NCI-H526 treated with DMSO at 0.1 percent for 48 hours (cell line): ENCODE measurements at regions not wholly inside any gene's neighbourhood (a gene's known extent, or its start where the extent isn't known, plus 50 kb on each side); places are given as distances from the start of the nearest gene placed in this dataset.

Experiments used
- DNase-seq: peaks from one replicate; lab custom pipeline; 2025; lab: John Stamatoyannopoulos, UW

DNA sequence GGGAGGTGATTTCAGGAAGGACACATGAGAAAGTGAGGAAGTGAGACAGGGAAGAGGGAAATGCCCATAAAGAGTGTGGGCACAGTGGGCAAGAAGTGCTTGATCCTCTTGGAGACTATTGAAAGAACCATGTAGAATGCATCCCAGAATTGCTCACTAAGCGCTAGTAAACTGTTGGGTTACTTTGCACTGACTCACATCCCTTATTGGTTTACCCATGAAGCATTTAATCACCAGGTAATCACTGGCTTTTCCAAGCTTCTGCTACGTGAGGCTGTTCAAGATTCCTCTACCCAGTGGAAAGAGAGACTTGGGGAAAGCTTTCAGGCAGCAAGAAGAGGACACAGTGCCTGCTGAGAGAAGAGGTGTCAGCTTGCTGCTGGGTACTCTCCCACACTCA, 410.0 kb upstream of the JAG1 start:
- no peak for DNase-seq

DNA sequence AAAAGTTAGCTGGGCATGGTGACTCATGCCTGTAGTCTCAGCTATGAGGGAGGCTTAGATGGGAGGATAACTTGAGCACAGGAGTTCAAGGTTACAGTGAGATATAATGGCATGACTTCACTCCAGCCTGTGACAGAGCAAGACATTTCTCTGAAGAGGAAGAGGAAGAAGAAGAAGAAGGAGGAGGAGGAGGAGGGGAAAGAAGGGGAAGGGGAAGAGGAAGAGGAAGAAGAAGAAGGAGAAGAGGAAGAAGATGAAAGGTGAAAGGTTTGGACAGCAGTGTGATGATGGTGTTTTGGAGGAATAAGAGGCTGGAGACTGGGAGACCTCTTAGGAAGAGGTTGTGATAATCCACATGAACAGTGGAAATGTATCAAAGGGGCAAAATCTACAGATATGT, 410.7 kb upstream of the JAG1 start:
- DNase-seq = no peak

DNA sequence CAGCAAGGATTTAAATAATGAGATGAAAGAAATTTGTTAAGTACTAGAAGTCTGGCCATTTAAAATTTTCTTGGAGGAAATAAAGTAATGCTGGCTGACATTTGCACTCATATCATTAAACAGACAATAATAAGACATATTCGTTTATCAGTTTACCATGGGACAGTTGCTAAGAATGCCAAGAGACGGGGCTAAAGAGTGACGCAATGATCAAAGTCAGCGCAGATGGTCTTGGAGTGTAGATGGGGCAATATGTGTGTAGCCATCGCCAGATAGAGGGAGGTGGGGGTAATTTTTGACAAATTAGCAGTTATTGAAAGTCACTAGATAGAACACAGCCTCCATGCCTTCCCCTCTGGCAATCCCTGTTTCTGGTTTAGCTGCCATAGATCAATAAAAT, 413.2 kb upstream of the JAG1 start:
- no peak for DNase-seq

DNA sequence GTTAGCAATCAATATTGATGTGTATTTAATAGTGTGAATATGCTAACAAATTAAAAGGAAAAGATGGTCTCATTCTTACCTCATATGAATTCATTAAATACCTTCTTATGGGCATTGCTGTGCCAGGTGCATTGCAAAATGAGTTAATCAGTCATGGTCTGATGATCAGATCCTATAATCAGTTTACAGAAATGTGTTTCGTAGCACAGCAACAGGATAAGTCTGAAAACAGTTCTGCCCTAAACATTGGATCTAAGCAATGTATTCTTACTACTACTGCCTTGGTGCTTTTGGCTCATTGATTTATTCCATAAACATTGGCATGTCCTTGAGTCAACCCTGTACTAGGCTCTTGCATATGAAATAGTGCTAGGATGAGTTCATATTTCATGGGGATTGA, 417.0 kb upstream of the JAG1 start:
- DNase-seq = no peak

DNA sequence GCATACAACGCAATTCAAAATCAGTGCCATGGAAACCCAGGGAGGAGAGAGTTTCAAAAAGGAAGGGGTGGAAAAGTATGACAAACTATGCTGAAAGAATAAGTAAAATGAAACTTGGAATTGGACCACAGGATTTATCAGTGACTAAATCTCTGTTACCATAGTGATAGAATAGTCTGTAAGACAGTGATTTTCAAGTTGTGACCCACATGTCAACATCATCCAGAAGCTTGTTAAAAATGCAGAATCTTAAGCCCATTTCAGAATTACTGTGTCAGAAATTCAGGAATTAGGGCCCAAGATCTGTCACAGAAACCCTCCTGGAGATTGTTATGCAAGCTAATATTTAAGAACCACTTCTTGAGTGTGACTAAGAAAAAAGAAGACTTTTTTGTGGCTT, 417.7 kb upstream of the JAG1 start:
- no peak for DNase-seq

DNA sequence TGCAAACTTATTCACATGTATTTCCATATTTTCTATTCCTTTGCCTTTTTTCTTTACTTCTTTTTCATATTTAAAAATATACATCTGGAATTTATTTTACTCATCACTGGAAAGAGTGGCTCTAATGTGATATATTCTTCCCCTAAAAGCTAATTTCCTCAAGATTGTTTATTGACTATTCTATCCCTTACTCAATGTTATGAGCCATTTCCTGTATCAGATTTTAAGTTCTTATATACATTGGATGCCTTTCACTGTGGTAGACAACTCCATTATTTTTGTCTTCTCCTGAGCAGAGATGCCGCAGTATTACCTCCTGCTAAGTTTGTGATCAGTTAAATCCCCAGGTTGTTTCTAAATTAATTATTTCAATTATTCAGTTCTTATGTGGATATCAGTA, 418.4 kb upstream of the JAG1 start:
- no peak for DNase-seq

DNA sequence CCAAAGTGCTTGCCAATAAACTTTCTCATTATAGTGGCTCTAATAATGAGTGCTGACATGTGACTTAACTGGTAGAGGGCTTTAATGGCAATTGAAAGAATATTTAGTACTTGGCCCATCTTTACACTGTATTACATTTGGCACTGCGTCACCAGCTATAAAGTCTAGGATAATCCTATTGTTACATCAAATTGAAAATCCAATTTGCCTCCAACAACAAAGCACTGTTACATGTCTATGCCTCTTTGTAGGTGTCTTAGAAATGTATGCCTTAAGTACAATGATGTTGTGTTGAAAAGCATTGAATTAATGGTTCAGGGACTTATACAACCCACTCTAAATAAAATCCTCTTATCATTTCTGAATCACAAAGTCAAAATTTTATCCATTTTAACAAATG, 420.4 kb upstream of the JAG1 start:
- DNase-seq = no peak

DNA sequence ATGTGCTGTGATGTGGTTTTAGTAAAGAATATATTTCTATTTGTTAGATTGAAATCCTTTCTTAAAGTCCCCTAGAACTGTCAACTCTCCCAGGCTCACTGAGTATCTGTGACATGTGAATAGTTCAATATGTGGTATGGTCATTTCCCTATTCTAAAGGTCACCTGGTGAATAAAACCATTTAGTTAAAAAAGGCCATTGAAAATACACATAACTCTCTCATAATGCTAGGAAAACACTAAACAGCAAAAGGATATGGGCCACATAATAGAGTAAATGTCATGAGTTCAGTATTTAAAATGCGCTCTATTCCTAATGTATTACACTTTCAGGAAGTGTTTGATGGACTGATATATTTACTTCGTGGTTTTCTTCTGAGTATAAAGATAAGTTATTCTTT, 420.9 kb upstream of the JAG1 start:
- DNase-seq = no peak

DNA sequence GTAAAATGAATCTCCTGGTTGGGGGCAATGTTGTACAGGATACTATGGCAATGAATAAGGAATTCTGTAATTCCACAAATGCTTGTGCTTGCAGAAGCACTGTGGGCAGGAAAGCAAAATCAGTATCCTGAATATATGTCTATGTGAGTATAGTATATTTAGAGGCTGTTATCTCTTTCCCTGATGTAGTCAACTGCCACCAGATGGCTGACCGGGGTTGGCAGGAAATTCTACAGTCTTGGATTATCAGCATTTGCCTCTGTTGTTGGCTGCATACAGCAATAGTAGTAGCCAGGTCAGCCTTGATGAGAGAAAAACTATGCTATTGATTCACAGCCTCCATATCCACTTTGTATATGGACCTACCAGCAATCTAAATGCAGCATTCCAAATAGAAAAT, 425.1 kb upstream of the JAG1 start:
- DNase-seq = no peak

DNA sequence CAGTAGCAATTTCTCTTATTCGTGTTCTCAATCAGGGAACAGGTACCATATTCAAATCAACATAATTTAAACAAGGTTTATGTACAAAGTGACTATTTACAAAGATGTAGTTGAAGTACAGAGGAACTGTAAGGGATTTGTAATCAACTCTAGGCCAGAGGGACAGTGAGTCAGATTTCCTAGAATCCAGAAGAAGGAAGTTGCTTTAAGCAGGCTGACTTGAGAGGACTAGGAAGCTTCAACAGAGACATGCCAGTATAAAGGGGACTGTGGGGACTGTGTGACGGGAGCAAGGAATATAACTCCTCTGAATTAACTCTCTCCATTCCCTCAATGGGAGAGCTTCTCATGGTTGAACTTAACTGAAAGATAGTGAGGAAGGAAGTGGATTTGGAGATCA, 427.4 kb upstream of the JAG1 start:
- DNase-seq = no peak

DNA sequence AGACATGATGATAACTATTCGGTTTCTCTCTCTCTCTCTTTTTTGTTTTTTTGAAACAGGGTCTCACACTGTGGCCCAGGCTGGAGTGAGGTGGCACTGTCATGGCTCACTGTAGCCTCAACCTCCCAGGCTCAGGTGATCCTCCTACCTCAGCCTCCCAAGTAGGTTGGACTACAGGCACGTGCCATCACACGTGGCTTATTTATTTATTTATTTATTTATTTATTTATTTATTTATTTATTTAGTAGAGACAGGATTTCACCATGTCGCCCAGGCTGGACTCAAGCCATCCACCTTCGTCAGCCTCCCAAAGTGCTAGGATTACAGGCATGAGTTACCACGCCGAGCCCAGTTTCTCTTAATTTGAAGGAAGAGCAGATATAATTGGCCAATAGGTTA, 427.9 kb upstream of the JAG1 start:
- no peak for DNase-seq

DNA sequence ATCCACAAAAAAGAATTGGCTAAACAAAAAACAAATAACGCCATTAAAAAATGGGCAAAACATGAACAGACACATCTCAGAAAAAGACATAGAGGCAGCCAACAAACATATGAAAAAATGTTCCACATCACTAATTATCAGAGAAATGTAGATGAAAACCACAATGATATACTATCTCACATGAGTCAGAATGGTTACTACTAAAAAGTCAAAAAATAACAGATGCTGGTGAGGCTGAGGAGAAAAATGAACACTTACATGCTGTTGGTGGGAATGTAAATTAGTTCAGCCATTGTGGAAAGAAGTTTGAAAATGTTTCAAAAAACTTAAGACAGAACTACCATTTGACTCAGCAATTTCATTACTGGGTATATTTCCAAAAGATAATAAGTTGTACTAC, 430.1 kb upstream of the JAG1 start:
- no peak for DNase-seq

DNA sequence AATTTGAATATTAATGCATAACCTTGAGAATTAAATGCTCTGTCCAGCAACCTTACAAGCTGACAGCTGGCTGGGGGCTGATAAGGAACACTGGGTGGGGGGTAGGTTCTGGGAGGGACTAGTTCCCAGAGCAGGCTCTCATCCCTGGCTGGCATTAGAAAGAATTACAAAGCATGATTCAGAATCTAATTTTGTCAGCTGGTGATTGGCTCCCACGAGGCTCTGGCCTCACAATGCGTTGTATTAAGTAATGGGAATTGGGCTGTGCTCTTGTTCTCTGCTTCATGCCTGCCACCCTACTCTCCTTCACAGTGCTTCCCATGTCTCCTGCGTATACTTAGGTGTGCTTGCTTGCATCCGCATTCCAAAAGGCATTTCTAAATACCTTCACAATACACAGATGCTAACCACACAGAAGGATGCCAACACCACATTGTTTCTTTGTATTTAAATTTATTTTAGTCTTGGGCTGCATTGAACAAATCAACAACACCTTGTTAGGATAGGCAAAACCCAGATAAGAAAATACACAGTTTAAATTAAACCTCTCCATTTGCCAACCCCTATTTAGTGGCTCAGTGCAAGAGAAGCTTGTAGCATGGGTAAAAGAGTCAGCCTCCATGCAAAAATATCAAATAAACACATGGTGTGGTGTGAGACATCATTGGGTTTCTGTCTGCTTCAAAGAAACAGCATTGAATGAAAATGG, 434.5 kb upstream of the JAG1 start:
- DNase-seq = no peak

DNA sequence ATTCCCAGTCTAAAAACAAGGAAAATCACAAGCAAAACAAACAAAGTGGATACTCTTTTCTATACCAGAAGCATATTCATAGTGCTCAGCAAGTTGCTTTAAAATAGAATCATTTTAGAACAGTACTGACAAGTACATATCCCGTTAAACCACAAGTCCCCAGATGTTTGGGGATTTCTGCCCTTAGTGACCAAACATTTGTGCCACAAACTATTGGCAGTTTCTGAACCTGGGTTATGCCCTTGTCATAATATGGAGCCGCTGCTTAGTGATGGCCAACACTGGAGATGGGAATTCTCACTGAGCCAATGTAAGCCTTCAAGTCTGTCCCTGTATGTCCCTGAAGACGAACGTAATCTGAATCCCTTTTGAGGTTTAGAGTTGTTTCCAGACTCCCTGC, 436.7 kb upstream of the JAG1 start:
- no peak for DNase-seq

DNA sequence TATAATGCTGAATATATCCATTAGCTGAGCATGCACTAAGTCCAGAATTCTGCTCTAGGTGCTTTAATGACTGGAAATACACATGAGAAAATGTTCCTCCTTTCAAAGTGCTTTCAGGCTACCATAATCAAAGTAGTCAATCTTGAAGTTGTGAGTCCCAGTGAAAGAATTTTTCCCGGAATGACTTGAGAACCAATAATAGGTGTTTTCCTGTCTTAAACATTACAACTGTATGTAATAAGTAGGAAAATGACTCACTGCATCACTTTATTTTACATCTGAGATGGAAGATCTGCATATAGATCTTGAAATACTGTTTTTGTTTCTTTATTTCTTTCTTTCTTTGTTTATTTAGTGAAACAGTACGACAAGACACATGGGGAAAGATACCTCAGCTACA, 437.4 kb upstream of the JAG1 start:
- no peak for DNase-seq

DNA sequence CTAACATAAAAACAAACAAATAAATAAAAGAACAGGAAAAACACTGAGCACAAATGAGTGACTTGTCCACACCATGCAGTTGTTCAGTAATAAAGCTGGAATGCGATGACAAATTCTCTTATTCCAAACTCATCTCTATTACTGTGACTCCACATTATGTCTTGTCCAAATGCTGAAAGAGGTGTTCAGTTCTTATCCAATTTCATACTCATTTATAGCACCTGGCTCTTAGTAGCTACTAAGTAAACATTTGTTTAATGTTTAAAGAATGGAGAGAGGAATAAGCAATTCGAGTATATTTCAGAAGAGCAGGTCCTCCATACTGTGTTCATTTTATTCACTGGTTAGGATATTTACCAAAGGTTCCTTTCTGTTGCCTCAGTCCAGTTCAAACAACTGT, 439.0 kb upstream of the JAG1 start:
- DNase-seq = no peak

DNA sequence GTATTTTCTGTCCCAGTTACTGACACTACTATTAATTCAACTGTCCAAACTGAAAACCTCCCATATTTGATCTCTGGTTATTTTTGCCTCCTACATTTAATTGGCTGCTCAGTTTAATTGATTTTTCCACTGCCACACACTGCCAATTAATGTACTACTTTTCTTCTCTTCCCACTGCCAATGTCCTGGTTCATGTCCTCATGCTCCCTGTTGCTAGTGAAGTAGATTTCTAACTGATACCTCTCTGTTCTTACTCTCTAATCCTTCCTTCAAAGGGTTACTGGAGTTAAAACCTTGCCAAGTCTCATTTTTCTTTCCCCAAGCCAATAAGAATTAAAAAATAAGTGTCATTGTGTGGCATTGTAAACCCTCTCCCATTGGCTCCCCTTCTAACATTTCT, 440.6 kb upstream of the JAG1 start:
- no peak for DNase-seq

DNA sequence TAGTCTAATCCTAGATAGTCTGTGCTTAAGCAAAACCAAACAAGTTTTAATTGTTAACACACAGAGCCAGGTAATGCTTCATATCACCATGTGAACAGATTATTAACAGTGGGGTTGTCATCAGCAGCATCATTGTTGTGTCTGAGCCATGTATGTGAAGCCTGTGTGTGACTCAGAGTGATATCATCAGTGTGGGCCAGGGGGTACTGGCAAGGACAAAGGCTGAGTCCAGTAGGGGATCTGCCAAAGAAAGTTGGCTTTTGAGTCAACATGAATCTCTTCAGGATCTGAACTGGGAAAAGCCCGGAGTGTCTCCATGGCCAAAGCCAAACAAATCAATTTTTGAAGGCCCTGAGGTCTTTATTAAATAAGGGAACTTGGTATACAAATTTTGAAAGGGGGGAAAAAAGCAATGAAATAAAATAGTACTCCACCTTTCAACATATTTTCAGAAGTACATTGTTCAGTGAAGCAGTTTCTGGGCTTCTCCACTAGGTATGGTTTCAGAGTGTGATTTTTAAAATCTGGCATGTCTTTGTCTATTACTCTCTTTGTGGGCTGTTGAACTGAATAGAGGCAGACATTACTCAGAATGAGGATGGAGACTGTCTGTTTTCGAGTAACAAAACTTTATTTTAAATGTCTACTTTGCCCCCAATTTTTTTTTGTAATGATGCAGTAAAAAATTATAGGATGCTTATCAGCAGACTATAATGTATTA, 444.2 kb upstream of the JAG1 start:
- no peak for DNase-seq

DNA sequence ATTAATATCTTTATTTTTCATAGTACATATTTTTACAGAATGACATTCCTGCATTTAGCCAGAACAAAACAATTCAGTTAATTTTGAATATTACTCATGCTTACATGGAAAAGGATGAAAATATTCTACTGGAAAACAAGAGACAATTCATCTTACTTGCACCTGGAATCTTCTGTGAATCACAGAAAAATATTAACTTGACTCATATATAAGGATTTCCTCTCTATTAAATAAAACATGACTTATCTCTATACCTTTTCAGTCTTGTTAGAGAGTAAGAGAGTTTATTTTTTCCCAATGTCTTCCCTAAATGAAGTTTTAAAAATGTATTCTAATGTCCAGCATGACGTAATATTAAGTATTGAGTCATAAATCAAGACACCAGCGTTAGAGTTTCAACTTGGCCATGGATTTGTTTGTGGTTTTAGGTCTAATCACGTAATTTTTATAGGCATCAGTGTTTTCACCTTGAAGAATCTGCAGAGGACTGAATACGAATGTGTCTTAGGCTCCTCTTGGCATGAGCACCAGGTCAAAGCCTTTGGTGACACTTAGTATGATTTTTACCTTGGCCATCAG, 445.1 kb upstream of the JAG1 start:
- DNase-seq = no peak

DNA sequence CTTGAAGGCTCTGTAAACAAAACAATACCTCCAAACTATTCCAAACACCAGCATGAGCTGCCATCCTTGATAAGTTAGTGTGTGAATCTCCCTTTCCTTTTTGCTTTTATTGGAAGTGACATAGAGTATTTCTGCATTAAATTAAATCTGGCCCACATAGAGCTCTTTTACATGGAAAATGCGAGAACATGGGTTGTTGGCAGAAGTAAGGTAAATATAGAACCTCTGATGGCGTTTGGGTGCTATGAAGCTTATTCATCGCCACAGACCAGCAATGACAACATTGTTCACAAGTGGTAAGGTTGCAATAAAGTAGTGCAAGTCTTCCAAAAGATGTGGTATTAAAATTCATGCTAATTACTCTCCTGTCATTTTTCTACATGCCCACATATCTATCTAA, 445.8 kb upstream of the JAG1 start:
- DNase-seq = no peak

DNA sequence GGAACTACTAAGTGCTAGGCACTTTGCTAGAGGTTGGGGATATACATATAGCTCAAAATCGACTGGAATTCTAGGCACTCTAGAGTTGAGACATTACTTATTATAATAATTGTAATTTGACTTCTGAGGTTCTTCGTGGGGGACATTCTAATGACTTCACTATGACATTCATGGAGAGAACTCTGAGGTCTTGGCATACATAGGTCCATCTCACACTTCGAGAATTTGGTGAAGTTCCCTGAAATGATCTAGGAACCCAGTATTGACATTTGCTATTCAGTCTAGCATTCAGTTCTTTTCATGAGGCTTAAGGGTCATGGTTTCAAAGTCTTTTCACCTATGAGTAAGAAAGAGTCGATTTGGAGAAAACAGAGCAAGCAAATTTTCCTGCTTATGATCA, 446.6 kb upstream of the JAG1 start:
- no peak for DNase-seq

DNA sequence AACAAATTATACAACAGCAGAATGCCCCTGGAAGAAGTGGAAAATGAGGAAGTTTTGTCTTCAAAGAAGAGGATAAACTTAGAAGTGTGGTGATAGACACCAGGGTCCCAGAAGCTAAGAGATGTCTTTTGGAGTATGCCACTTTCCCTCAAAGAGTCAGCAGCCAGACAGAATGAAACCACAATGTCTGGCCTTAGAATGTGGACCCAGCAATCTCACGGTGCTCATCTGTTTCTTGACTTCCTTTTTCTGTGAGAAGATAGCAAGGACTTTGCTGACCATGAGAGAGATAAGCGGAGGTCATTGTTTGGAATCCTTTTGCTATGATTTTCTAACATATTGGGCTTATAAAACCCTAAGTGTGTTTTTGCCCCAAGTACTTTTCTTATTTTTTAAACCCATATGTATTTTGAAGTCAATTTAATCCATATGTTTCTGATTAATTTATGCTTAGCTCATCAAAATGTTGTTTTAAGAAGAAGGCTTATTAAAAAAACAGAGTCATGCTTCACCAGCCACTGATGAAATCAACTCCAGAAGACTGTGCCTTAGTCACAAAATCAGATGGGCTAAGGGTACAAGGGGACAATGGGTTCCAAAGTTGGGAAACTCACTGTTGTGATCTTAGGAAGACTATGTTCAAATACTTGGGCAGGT, 451.2 kb upstream of the JAG1 start:
- no peak for DNase-seq

DNA sequence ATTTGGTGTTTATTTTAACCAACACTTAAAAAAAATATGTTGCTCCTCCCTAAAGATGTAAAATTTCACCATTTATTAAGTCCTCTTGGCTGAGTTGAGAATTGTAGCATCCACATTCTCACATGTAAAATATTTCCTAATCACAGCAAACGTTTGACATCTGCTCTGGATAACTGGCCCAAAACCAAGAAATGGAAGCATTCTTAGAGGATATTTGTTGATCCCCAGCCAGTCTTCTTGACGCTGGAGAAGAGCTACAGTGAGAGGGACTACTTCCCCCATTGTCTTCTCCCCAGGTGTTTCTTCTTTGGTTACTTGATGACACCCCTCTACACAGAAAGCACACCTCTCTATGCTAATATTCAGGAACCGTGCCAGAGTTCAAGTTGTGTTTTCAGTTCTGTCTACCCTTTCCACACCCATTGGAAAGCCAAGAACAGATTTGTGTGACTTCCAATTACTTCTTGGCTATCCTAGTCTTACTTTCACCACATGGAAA, 454.5 kb upstream of the JAG1 start:
- DNase-seq = no peak
